Small intestine (tissue), 7 donors: ENCODE measurements at regions not wholly inside any gene's neighbourhood (a gene's known extent, or its start where the extent isn't known, plus 50 kb on each side); places are given as distances from the start of the nearest gene placed in this dataset.

Experiments
- DNase-seq, 2 donors: peaks; one replicate each; pipeline versions ENCODE4 v3.0.0 to v3.0.0-alpha.2; 2013
- FAIRE-seq: peaks from 2 replicates; lab custom pipeline; 2012; peaks lifted over from hg19 to GRCh38; lab: Jason Lieb, UNC
- H3K27ac ChIP-seq, 3 donors: one replicate each; pipeline ENCODE4 v1.5.1; 2013; ENCODE audit warnings: low read length in 2 of 3, mild to moderate bottlenecking in 2 of 3, control low read depth in 1 of 3, inconsistent platforms in 1 of 3, low read depth in 1 of 3, moderate library complexity in 1 of 3
- H3K27me3 ChIP-seq, 3 donors: one replicate each; pipeline ENCODE4 v1.6.1; 2013; ENCODE audit warnings: low read length in 3 of 3, inconsistent platforms in 1 of 3; ENCODE audit not compliant: control insufficient read depth in 3 of 3, insufficient read depth in 3 of 3
- H3K36me3 ChIP-seq, 3 donors: one replicate each; pipeline ENCODE4 v1.6.1; 2013; ENCODE audit warnings: low read length in 3 of 3, inconsistent platforms in 1 of 3, low read depth in 1 of 3, mild to moderate bottlenecking in 1 of 3, moderate library complexity in 1 of 3; ENCODE audit not compliant: control insufficient read depth in 3 of 3, insufficient read depth in 2 of 3
- H3K4me1 ChIP-seq, 3 donors: one replicate each; pipeline ENCODE4 v1.6.1; 2013; ENCODE audit warnings: low read length in 2 of 3, inconsistent platforms in 1 of 3, low read depth in 1 of 3, mild to moderate bottlenecking in 1 of 3, moderate library complexity in 1 of 3; ENCODE audit not compliant: control insufficient read depth in 3 of 3, insufficient read depth in 2 of 3
- H3K4me3 ChIP-seq, 3 donors: one replicate each; pipeline ENCODE4 v1.5.1; 2013; ENCODE audit warnings: low read length in 3 of 3, control low read depth in 1 of 3, inconsistent platforms in 1 of 3, low read depth in 1 of 3, mild to moderate bottlenecking in 1 of 3, moderate library complexity in 1 of 3
- H3K9me3 ChIP-seq, 2 donors: one replicate each; pipeline ENCODE4 v1.6.1; 2013; ENCODE audit warnings: low read depth in 1 of 2, low read length in 1 of 2; ENCODE audit not compliant: control insufficient read depth in 2 of 2, insufficient read depth in 1 of 2
- WGBS, 3 donors: extraction: QIAGEN DNeasy Blood & Tissue Kit; methylation state at CpG; one replicate each; pipeline ENCODE4 v1.1.7; 2013; 5-methylcytosine and 5-hydroxymethylcytosine counted together
- donor health status: healthy with polysubstance abuse.
- donor health status: control.
- donor health status: control.
- donor health status: Bipolar disorder and iron deficiency.
- donor health status: healthy.

- H3K27me3 ChIP-seq = no peaks in the 10 kb centered on the region
- H3K27ac ChIP-seq = no peak overlapping the region
- H3K4me1 ChIP-seq = no peaks in the 10 kb centered on the region
- no peak overlapping the region for H3K4me3 ChIP-seq
- H3K36me3 ChIP-seq = no peaks in the 10 kb centered on the region
- no peaks in the 10 kb centered on the region for H3K9me3 ChIP-seq
- no peak for DNase-seq
- 79 to 86% (median 81%) methylated on average over 4 of the region's 4 CpGs for WGBS, 3 donors
- FAIRE-seq = no peak
These were observed 178.3 kb downstream of the CYB561 start for GRCh38 chr17:63267846-63268245.

DNA sequence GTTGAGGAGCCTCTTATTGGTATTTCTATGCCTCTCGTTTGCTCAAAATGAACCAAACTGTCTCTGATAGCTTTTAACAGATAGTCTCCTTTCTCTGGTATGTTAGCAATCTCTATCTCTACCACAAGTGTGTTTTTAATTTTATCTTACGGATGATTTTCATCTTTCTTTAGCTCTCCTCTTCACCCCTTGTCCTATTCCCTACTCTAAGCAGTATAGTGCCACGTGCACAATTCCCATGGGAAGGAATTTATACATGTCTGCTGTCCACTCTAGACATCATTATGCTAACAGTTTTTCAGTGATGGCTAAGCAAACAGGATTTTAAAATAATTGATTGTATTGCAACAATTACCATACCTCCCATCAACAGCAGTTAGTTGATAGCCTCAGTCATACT is 177.3 kb downstream of the CYB561 start:
- Histone ChIP-seq H3K4me3 (no peak overlapping the region), H3K27ac (no peak overlapping the region), H3K36me3 (no peaks in the 10 kb centered on the region), H3K27me3 (no peaks in the 10 kb centered on the region), H3K9me3 (no peaks in the 10 kb centered on the region), H3K4me1 (no peaks in the 10 kb centered on the region)
- DNase-seq (no peak), FAIRE-seq (no peak)
- 86 to 96% (median 88%) methylated on average over 3 of the region's 3 CpGs for WGBS, 3 donors

DNA sequence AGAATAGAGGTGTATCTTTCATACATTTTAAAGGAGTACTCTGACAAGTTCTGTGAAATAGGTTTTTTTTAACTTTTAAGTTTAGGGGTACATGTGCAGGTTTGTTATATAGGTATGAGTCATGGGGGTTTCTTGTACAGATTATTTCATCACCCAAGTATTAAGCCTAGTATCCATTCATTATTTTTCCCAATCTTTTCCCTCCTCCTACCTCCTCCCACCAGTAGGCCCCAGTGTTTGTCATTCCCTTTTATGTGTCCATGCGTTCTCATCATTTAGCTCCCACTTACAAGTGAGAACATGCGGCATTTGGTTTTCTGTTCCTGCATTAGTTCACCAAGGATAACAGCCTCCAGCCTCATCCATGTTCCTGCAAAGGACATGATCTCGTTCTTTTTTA is 175.5 kb downstream of the CYB561 start:
- Histone ChIP-seq H3K36me3 (no peaks in the 10 kb centered on the region), H3K4me3 (no peak overlapping the region), H3K9me3 (no peaks in the 10 kb centered on the region), H3K4me1 (no peaks in the 10 kb centered on the region), H3K27me3 (no peaks in the 10 kb centered on the region), H3K27ac (no peak overlapping the region)
- DNase-seq (no peak), FAIRE-seq (no peak)
- WGBS, 3 donors = 93 to 95% (median 94%) methylated on average over 3 of the region's 3 CpGs

GRCh38 chr17:63274146-63274545 is 172.0 kb downstream of the CYB561 start:
- DNase-seq (no peak), FAIRE-seq (no peak)
- 75 to 85% (median 85%) methylated on average over 3 of the region's 3 CpGs for WGBS, 3 donors
- H3K27ac ChIP-seq = no peak overlapping the region
- H3K4me1 ChIP-seq = no peaks in the 10 kb centered on the region
- H3K4me3 ChIP-seq = no peak overlapping the region
- H3K9me3 ChIP-seq = no peaks in the 10 kb centered on the region
- no peaks in the 10 kb centered on the region for H3K36me3 ChIP-seq
- no peaks in the 10 kb centered on the region for H3K27me3 ChIP-seq

DNA sequence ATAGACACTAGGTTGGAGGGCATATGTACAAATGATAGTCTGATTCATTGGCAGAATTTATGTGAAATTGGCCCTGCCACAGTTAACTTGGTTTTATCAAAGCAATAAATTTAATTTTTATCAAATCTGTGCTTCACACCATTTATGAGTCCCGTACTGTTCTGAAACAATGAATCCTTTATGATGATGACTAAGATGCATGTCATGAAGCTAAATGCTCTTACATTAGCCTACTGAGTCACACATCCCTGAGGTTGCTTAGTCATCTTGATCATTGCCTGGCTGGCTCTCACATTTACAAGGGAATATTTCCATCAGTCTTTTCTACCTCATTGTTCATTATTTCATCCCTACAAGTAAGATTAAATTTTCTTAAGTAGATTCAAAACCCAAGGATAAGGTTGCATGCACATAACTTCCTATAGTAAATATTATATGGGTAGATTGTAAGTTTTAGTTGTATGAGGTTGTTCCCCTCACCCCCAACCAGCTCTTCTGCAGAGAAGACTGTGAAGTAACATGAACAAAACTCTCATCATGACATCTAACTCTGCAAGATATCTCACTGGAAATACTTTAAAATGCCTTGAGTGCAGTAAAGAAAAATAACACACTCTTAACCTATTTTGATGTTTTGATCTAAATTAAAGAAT is 170.7 kb downstream of the CYB561 start:
- FAIRE-seq (no peak), DNase-seq (peak in 1 of 2 donors; percentile 48)
- H3K4me1 ChIP-seq = no peaks in the 10 kb centered on the region
- 6 to 33% (median 7%) methylated on average over 1 of the region's 1 CpG for whole genome bisulfite sequencing, 3 donors
- H3K27me3 ChIP-seq = no peaks in the 10 kb centered on the region
- no peak overlapping the region for H3K4me3 ChIP-seq
- H3K9me3 ChIP-seq = no peaks in the 10 kb centered on the region
- H3K27ac ChIP-seq = no peak overlapping the region
- H3K36me3 ChIP-seq = no peaks in the 10 kb centered on the region

DNA sequence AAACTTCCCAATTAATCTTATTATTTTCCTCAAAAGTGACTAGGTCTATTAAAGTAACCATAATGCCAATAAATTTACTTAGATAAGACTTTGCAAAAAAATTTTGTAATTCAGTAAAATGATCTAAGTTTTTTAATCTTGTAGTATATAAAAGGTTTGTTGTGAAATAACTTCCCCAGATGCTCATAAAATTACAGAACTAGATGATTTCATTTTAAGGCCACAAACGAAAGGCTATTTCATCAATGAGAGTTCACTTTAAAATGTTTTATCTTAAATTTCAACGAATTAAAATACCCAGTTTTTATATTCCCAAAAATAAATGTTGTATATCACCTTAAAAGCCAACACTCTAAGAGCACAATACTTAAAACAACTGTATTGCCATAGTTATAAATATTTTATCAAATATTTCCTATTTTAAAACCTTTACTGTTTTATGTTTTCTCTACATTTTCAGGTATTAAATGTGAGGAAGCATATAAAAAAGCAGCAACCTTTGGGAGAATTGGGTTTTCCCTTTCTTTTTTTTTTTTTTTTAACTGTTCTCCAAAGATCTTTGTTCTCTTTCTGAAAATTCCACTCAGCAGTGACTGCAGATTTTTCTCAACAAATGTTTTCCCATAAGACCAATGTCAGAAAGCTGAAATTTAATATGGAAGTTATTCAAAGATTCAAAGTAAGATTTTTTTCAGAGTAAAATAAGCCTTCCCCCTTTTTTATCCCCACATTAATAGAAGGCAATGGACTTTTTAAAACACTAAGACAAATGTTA is 169.9 kb downstream of the CYB561 start:
- WGBS, 3 donors = 69 to 75% (median 73%) methylated on average over 2 of the region's 2 CpGs
- DNase-seq = no peak
- no peaks in the 10 kb centered on the region for H3K27me3 ChIP-seq
- H3K4me1 ChIP-seq = no peaks in the 10 kb centered on the region
- H3K4me3 ChIP-seq = no peak overlapping the region
- no peak overlapping the region for H3K27ac ChIP-seq
- H3K9me3 ChIP-seq = no peaks in the 10 kb centered on the region
- no peak for FAIRE-seq
- H3K36me3 ChIP-seq = no peaks in the 10 kb centered on the region

DNA sequence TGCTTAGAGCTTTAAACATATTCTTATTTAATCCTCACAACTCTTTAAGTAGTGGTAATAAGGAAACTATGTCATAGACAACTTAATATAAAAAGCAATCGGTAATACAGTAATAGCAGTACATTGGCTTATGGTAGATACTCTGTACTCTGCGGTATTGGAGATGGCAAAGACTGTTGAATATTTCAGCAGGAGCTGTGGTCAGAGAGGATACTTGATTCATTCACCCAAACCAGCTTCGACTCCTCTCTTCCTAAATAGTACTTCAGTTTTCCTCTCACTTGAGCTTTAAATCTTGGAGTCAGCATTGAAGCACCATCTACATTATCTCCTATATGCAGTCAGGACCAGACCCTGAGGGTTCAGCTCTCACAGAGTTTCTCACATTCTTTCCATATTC is 169.3 kb downstream of the CYB561 start:
- no peaks in the 10 kb centered on the region for H3K9me3 ChIP-seq
- WGBS, 3 donors = 88 to 94% (median 92%) methylated on average over 3 of the region's 3 CpGs
- no peak for FAIRE-seq
- H3K27ac ChIP-seq = no peak overlapping the region
- DNase-seq = no peak
- H3K27me3 ChIP-seq = no peaks in the 10 kb centered on the region
- H3K4me1 ChIP-seq = no peaks in the 10 kb centered on the region
- no peaks in the 10 kb centered on the region for H3K36me3 ChIP-seq
- no peak overlapping the region for H3K4me3 ChIP-seq

GRCh38 chr17:63277629-63278028 is 168.5 kb downstream of the CYB561 start:
- Histone ChIP-seq H3K27ac (no peak overlapping the region), H3K9me3 (no peaks in the 10 kb centered on the region), H3K36me3 (no peaks in the 10 kb centered on the region), H3K4me3 (no peak overlapping the region), H3K27me3 (no peaks in the 10 kb centered on the region), H3K4me1 (no peaks in the 10 kb centered on the region)
- 87 to 91% (median 90%) methylated on average over 3 of the region's 3 CpGs for WGBS, 3 donors
- DNase-seq (no peak), FAIRE-seq (no peak)
